ENCODE measurements at regions not wholly inside any gene's neighbourhood (a gene's known extent, or its start where the extent isn't known, plus 50 kb on each side); places are given as distances from the start of the nearest gene placed in this dataset.

DNA sequence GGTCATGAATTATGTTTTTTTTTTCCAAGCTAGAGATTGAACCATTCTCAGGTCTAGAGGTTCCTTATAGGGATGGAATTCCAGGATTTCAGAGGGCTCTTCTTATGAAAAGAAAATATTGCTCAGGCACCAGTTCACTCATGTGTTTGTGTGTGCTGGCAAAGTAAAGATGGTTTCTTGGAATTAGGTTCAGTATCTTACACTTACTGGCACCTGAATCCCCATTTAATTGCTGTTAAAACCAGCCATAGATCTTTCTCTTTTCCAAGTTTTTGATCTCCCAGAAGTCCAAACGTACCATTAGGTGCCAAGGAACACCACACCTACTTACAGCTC is 508.4 kb downstream of the CDH26 start:
- Histone ChIP-seq H3K36me3 (ENCODE audit: low read length) (no peaks in the 10 kb centered on the region), H2AFZ (ENCODE audit: low read depth, low read length, severe bottlenecking) (no peak overlapping the region), H3K27ac (ENCODE audit: low read depth, low read length) (no peak overlapping the region), H3K79me2 (ENCODE audit: insufficient read depth, low read length) (no peaks in the 10 kb centered on the region), H3K9ac (ENCODE audit: low read length) (no peak overlapping the region), H3K9me2 (replicated peaks; ENCODE audit: insufficient read depth, low read length) (no peaks in the 10 kb centered on the region), H4K20me1 (ENCODE audit: low read depth, low read length) (no peaks in the 10 kb centered on the region), H3K27me3 (ENCODE audit: low read length) (no peaks in the 10 kb centered on the region), H3K9me3 (ENCODE audit: insufficient read depth, low read length) (no peaks in the 10 kb centered on the region), H3K4me2 (ENCODE audit: low read depth, low read length, poor library complexity, severe bottlenecking) (no peak overlapping the region), H3K4me3 (ENCODE audit: insufficient read depth, low read length, poor library complexity, severe bottlenecking) (no peak overlapping the region), H3F3A (ENCODE audit: insufficient read depth) (no peaks in the 10 kb centered on the region)
- TF ChIP-seq, protein P1, sequence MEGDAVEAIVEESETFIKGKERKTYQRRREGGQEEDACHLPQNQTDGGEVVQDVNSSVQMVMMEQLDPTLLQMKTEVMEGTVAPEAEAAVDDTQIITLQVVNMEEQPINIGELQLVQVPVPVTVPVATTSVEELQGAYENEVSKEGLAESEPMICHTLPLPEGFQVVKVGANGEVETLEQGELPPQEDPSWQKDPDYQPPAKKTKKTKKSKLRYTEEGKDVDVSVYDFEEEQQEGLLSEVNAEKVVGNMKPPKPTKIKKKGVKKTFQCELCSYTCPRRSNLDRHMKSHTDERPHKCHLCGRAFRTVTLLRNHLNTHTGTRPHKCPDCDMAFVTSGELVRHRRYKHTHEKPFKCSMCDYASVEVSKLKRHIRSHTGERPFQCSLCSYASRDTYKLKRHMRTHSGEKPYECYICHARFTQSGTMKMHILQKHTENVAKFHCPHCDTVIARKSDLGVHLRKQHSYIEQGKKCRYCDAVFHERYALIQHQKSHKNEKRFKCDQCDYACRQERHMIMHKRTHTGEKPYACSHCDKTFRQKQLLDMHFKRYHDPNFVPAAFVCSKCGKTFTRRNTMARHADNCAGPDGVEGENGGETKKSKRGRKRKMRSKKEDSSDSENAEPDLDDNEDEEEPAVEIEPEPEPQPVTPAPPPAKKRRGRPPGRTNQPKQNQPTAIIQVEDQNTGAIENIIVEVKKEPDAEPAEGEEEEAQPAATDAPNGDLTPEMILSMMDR (IDR thresholded peaks at IDR 0.05; ENCODE audit: insufficient read depth, low read length, poor library complexity, severe bottlenecking): no peak
- TF ChIP-seq EZH2phosphoT487 (conservative IDR thresholded peaks at IDR 0.05; ENCODE audit: low read length): no peak

GRCh38 chr20:60467078-60467477 is 508.9 kb downstream of the CDH26 start:
- no peak overlapping the region for H3K4me3 ChIP-seq (ENCODE audit: insufficient read depth, low read length, poor library complexity, severe bottlenecking)
- TF ChIP-seq EZH2phosphoT487 (conservative IDR thresholded peaks at IDR 0.05; ENCODE audit: low read length): no peak
- TF ChIP-seq, protein P1 (IDR thresholded peaks at IDR 0.05; ENCODE audit: insufficient read depth, low read length, poor library complexity, severe bottlenecking): no peak

DNA sequence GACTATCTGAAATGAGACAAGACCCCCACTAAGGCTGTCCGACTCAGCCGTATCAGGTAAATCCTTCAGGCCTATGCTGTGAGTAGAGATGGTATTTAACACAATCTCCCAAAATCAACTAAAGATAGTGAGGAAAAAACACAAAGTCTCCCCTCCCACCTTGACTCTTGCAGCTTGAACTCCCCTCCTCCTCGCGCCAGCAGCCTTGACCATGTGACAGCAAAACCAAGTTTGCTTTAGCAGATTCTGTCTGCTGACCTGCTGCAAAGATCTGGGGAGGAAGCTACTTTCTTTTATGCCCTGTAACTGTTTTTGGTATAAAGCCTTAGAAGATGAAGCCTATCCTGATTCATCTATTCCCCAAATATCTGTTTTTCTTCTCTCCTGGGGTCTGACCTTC is 509.5 kb downstream of the CDH26 start:
- TF ChIP-seq, protein P1 (IDR thresholded peaks at IDR 0.05; ENCODE audit: insufficient read depth, low read length, poor library complexity, severe bottlenecking): no peak
- TF ChIP-seq EZH2phosphoT487 (conservative IDR thresholded peaks at IDR 0.05; ENCODE audit: low read length): no peak
- no peaks in the 10 kb centered on the region for H3K9me3 ChIP-seq (ENCODE audit: insufficient read depth, low read length)
- no peaks in the 10 kb centered on the region for H3F3A ChIP-seq (ENCODE audit: insufficient read depth)
- H3K79me2 ChIP-seq (ENCODE audit: insufficient read depth, low read length): no peaks in the 10 kb centered on the region
- H3K36me3 ChIP-seq (ENCODE audit: low read length): no peaks in the 10 kb centered on the region
- H3K27ac ChIP-seq (ENCODE audit: low read depth, low read length): no peak overlapping the region
- no peak overlapping the region for H3K9ac ChIP-seq (ENCODE audit: low read length)
- H3K4me3 ChIP-seq (ENCODE audit: insufficient read depth, low read length, poor library complexity, severe bottlenecking): no peak overlapping the region
- no peaks in the 10 kb centered on the region for H3K27me3 ChIP-seq (ENCODE audit: low read length)
- no peak overlapping the region for H2AFZ ChIP-seq (ENCODE audit: low read depth, low read length, severe bottlenecking)
- H4K20me1 ChIP-seq (ENCODE audit: low read depth, low read length): no peaks in the 10 kb centered on the region
- H3K4me2 ChIP-seq (ENCODE audit: low read depth, low read length, poor library complexity, severe bottlenecking): no peak overlapping the region
- no peaks in the 10 kb centered on the region for H3K9me2 ChIP-seq (replicated peaks; ENCODE audit: insufficient read depth, low read length)

More at GRCh38 chr20:60467078-60467477, 508.9 kb downstream of the CDH26 start:
- Histone ChIP-seq H3K9me2 (replicated peaks; ENCODE audit: insufficient read depth, low read length) (no peaks in the 10 kb centered on the region), H3K79me2 (ENCODE audit: insufficient read depth, low read length) (no peaks in the 10 kb centered on the region), H3K4me2 (ENCODE audit: low read depth, low read length, poor library complexity, severe bottlenecking) (no peak overlapping the region), H3F3A (ENCODE audit: insufficient read depth) (no peaks in the 10 kb centered on the region), H3K36me3 (ENCODE audit: low read length) (no peaks in the 10 kb centered on the region), H3K9me3 (ENCODE audit: insufficient read depth, low read length) (no peaks in the 10 kb centered on the region), H2AFZ (ENCODE audit: low read depth, low read length, severe bottlenecking) (no peak overlapping the region), H3K9ac (ENCODE audit: low read length) (no peak overlapping the region), H4K20me1 (ENCODE audit: low read depth, low read length) (no peaks in the 10 kb centered on the region), H3K27me3 (ENCODE audit: low read length) (no peaks in the 10 kb centered on the region), H3K27ac (ENCODE audit: low read depth, low read length) (no peak overlapping the region)

GRCh38 chr20:60469829-60470228 is 511.6 kb downstream of the CDH26 start:
- Histone ChIP-seq H3K9me3 (ENCODE audit: insufficient read depth, low read length) (no peaks in the 10 kb centered on the region), H3K79me2 (ENCODE audit: insufficient read depth, low read length) (no peaks in the 10 kb centered on the region), H3K9me2 (replicated peaks; ENCODE audit: insufficient read depth, low read length) (no peaks in the 10 kb centered on the region), H2AFZ (ENCODE audit: low read depth, low read length, severe bottlenecking) (no peak overlapping the region), H4K20me1 (ENCODE audit: low read depth, low read length) (no peaks in the 10 kb centered on the region), H3K4me2 (ENCODE audit: low read depth, low read length, poor library complexity, severe bottlenecking) (no peak overlapping the region), H3K9ac (ENCODE audit: low read length) (no peak overlapping the region), H3K27me3 (ENCODE audit: low read length) (no peaks in the 10 kb centered on the region), H3F3A (ENCODE audit: insufficient read depth) (no peaks in the 10 kb centered on the region), H3K4me3 (ENCODE audit: insufficient read depth, low read length, poor library complexity, severe bottlenecking) (no peak overlapping the region), H3K27ac (ENCODE audit: low read depth, low read length) (no peak overlapping the region), H3K36me3 (ENCODE audit: low read length) (no peaks in the 10 kb centered on the region)
- TF ChIP-seq, protein P1 (IDR thresholded peaks at IDR 0.05; ENCODE audit: insufficient read depth, low read length, poor library complexity, severe bottlenecking): no peak
- TF ChIP-seq EZH2phosphoT487 (conservative IDR thresholded peaks at IDR 0.05; ENCODE audit: low read length): no peak
